Esophagus squamous epithelium (tissue), 5 donors: ENCODE measurements at regions not wholly inside any gene's neighbourhood (a gene's known extent, or its start where the extent isn't known, plus 50 kb on each side); places are given as distances from the start of the nearest gene placed in this dataset.

Experiments used
- DNase-seq: peaks from one replicate; lab custom pipeline; 2025; lab: John Stamatoyannopoulos, UW
- H3K27ac ChIP-seq, 4 donors: fragments of 200-600 bp; sonication (generic); one replicate each; pipeline ENCODE4 v1.5.1; 2016 to 2019; ENCODE audit warnings: mild to moderate bottlenecking in 1 of 4
- H3K27me3 ChIP-seq, 4 donors: fragments of 200-600 bp; sonication (generic); 1 replicate in 3 of 4; 2 replicates in 1 of 4; pipeline versions ENCODE4 v1.5.1 to v1.6.0; 2017 to 2021; ENCODE audit warnings: antibody characterized with exemption in 1 of 4
- H3K36me3 ChIP-seq, 3 donors: fragments of 200-600 bp; sonication (generic); one replicate each; pipeline ENCODE4 v1.5.1; 2016 to 2019
- H3K4me1 ChIP-seq, 3 donors: fragments of 200-600 bp; sonication (generic); one replicate each; pipeline ENCODE4 v1.5.1; 2017 to 2019
- H3K4me3 ChIP-seq, 4 donors: fragments of 200-600 bp; sonication (generic); 1 replicate in 3 of 4; 2 replicates in 1 of 4; pipeline ENCODE4 v1.5.1; 2016 to 2019; ENCODE audit warnings: mild to moderate bottlenecking in 2 of 4, moderate library complexity in 1 of 4
- H3K9me3 ChIP-seq, 3 donors: fragments of 200-600 bp; sonication (generic); one replicate each; pipeline ENCODE4 v1.5.1; 2016 to 2019
- POLR2A ChIP-seq, 4 donors: fragments of 450-650 bp; IDR thresholded peaks; one replicate each; pipeline ENCODE4 v1.6.1; 2017; ENCODE audit warnings: antibody characterized with exemption in 4 of 4, mild to moderate bottlenecking in 4 of 4, moderate library complexity in 3 of 4
- WGBS, 2 donors: methylation state at CpG; one replicate each; pipeline ENCODE4 v1.1.5; 2018; 5-methylcytosine and 5-hydroxymethylcytosine counted together
- intact Hi-C: fragments of 100-400 bp; cut with DNase I; formaldehyde crosslinking; loops from one replicate; pipeline ENCODE4 v1.15.0; 2022
- TF ChIP-seq, protein P1 (sequence below), 6 experiments: fragments of 450-650 bp in 4 of 6; fragments of 200-600 bp in 2 of 6; sonication (generic) in 2 of 6; IDR thresholded peaks; one replicate each; pipeline ENCODE4 v1.5.1; 2016 to 2019; ENCODE audit warnings: antibody characterized with exemption in 6 of 6, mild to moderate bottlenecking in 4 of 6, moderate library complexity in 4 of 6
- donor health status: DM: yes; HTN: yes; CAD: no.

DNA sequence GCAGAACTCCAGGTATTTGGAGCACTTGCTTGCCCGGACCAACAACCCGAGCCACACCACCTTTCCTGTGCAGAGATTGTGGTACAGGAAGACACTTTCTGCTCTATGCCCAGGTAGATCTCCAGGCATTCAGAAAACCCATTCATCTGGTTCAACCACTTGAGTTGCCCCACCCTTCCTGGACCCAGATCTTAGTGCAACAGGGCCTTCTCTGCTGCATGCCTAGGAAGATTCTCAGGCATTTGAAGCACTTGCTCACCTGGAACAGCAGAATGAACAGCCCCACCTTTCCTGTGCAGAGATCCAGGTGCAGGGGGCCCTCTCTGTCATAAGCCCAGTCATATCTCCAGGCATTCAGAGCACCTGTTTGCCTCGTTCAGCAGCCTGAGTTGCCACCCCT, 412.8 kb upstream of the MGAT4C start:
- H3K4me3 ChIP-seq = no peak overlapping the region
- WGBS, 2 donors = 45 to 50% methylated on average over 1 to 2 of the region's 3 CpGs
- DNase-seq = no peak
- H3K27ac ChIP-seq = peak overlapping the region in 2 of 4 donors; percentile 31 to 54
- TF ChIP-seq, protein P1, sequence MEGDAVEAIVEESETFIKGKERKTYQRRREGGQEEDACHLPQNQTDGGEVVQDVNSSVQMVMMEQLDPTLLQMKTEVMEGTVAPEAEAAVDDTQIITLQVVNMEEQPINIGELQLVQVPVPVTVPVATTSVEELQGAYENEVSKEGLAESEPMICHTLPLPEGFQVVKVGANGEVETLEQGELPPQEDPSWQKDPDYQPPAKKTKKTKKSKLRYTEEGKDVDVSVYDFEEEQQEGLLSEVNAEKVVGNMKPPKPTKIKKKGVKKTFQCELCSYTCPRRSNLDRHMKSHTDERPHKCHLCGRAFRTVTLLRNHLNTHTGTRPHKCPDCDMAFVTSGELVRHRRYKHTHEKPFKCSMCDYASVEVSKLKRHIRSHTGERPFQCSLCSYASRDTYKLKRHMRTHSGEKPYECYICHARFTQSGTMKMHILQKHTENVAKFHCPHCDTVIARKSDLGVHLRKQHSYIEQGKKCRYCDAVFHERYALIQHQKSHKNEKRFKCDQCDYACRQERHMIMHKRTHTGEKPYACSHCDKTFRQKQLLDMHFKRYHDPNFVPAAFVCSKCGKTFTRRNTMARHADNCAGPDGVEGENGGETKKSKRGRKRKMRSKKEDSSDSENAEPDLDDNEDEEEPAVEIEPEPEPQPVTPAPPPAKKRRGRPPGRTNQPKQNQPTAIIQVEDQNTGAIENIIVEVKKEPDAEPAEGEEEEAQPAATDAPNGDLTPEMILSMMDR (IDR thresholded peaks at IDR 0.05) = no peak
- TF ChIP-seq POLR2A (IDR thresholded peaks at IDR 0.05) = no peak
- H3K36me3 ChIP-seq = no peaks in the 10 kb centered on the region
- intact Hi-C loops = no loop called here
- no peaks in the 10 kb centered on the region for H3K27me3 ChIP-seq
- no peaks in the 10 kb centered on the region for H3K9me3 ChIP-seq
- H3K4me1 ChIP-seq = peaks cover 0 to 18% (median 0%) of the 10 kb centered on the region in 3 donors

DNA sequence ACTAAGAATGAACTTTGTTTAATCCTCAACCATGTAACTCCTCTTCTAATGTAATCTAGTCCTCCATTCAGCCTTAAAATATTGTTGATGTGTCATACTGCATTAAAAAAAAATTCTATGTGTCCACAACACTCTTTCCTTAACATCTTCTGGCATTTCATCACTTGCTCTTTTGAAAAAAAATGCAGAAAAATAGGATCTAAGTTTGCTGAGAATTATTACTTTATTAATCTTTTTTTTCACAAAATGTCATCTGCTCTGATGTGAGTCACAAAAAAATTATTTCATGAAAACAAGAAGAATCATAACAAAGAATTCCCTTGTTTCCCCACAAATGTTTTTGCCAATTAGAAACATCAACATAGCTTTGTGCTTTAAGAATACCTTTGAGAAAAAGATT, 410.1 kb upstream of the MGAT4C start:
- Histone ChIP-seq H3K9me3 (no peaks in the 10 kb centered on the region), H3K4me1 (peaks cover 0 to 23% (median 0%) of the 10 kb centered on the region in 3 donors), H3K27ac (no peak overlapping the region), H3K36me3 (no peaks in the 10 kb centered on the region), H3K27me3 (no peaks in the 10 kb centered on the region), H3K4me3 (no peak overlapping the region)
- intact Hi-C loops = no loop called here
- DNase-seq = no peak
- TF ChIP-seq POLR2A (IDR thresholded peaks at IDR 0.05) = no peak
- TF ChIP-seq, protein P1 (IDR thresholded peaks at IDR 0.05) = no peak

DNA sequence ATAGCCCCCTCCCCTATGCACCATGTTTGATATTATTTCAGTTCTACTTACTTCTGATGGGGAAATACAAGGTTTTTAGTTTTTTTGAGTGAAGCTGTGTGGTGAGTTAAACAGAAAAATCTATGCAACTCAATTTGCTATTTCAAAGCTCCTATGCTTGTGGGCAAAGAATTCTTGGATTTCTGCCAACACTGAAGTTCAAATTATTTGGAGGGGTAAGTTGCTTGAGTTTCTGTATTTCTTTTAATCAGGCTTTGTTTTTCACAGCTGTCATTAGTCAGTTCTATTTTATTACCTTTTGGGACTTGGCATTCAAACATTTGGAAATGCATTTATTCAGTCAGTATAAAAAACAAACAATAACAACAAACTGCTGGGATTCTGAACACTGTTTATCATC, 407.5 kb upstream of the MGAT4C start:
- no peaks in the 10 kb centered on the region for H3K36me3 ChIP-seq
- H3K9me3 ChIP-seq = no peaks in the 10 kb centered on the region
- H3K4me3 ChIP-seq = no peak overlapping the region
- intact Hi-C loops = no loop called here
- H3K27me3 ChIP-seq = no peaks in the 10 kb centered on the region
- no peak for DNase-seq
- TF ChIP-seq, protein P1 (IDR thresholded peaks at IDR 0.05) = no peak
- no peak for TF ChIP-seq POLR2A (IDR thresholded peaks at IDR 0.05)
- H3K4me1 ChIP-seq = peaks cover 0 to 15% (median 0%) of the 10 kb centered on the region in 3 donors
- no peak overlapping the region for H3K27ac ChIP-seq

DNA sequence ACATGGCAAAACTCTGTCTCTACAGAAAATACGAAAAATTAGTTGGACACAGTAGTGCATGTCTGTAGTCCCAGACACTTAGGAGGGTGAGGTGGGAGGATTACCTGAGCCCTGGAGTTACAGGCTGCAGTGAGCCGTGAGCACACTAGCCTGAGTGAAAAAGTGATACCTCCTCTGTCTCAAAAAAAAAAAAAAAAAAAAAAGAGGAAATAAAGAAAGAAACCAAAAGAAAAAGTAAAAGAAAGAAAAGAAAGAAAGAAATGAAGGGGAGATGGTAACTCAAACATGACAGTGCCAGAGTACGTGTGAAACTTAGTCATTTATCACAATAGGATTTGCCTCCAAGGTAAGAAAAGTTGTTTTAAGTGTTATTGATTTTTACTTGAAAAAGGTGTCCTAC, 407.0 kb upstream of the MGAT4C start:
- intact Hi-C loops = no loop called here
- H3K4me1 ChIP-seq = peaks cover 0 to 9% (median 0%) of the 10 kb centered on the region in 3 donors
- no peak overlapping the region for H3K27ac ChIP-seq
- no peaks in the 10 kb centered on the region for H3K36me3 ChIP-seq
- TF ChIP-seq, protein P1 (IDR thresholded peaks at IDR 0.05) = no peak
- TF ChIP-seq POLR2A (IDR thresholded peaks at IDR 0.05) = no peak
- H3K9me3 ChIP-seq = no peaks in the 10 kb centered on the region
- no peak for DNase-seq
- H3K27me3 ChIP-seq = no peaks in the 10 kb centered on the region
- no peak overlapping the region for H3K4me3 ChIP-seq
- 50 to 57% methylated on average over 3 of the region's 3 CpGs for WGBS, 2 donors

DNA sequence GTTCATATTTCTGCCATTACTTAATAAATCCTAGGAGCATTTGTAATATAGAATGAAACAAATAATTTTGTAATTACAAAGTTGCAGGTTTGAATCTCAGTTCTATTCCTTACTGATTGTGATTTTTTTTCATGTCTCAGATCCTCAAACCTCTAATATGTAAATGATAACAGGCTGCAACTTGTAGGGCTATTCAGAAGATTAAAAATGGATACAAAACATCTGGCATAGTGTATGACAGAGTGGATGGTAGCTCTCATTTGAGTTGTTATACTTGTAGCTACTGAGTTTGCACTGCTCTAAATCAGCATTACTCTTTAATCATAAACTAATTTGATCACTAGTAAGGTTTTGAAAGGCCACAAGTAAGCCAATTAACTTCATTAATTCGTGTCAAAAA, 406.3 kb upstream of the MGAT4C start:
- TF ChIP-seq, protein P1 (IDR thresholded peaks at IDR 0.05) = no peak
- TF ChIP-seq POLR2A (IDR thresholded peaks at IDR 0.05) = no peak
- no peaks in the 10 kb centered on the region for H3K36me3 ChIP-seq
- no peak overlapping the region for H3K4me3 ChIP-seq
- no peaks in the 10 kb centered on the region for H3K9me3 ChIP-seq
- 37 to 45% methylated on average over 1 of the region's 1 CpG for WGBS, 2 donors
- peaks cover 0 to 5% (median 0%) of the 10 kb centered on the region in 3 donors for H3K4me1 ChIP-seq
- no peak overlapping the region for H3K27ac ChIP-seq
- DNase-seq = no peak
- intact Hi-C loops = no loop called here
- H3K27me3 ChIP-seq = no peaks in the 10 kb centered on the region
